GM12878 (cell line): ENCODE measurements at regions not wholly inside any gene's neighbourhood (a gene's known extent, or its start where the extent isn't known, plus 50 kb on each side); places are given as distances from the start of the nearest gene placed in this dataset.

Source experiments
- CEBPB ChIP-seq, 2 experiments: fragments of 150-350 bp in 1 of 2; IDR thresholded peaks; 2 replicates each; pipeline ENCODE4 v1.6.1; 2012 to 2014; ENCODE audit warnings: low read depth in 2 of 2, low read length in 2 of 2, borderline replicate concordance in 1 of 2, inconsistent platforms in 1 of 2
- CREM ChIP-seq: IDR thresholded peaks from 2 replicates; pipeline ENCODE4 v1.6.1; 2014; ENCODE audit warnings: antibody characterized with exemption, low read depth
- ESRRA ChIP-seq: IDR thresholded peaks from 2 replicates; pipeline ENCODE4 v1.6.1; 2012; ENCODE audit warnings: mild to moderate bottlenecking, low read length, improper control_type of control experiment
- FOXK2 ChIP-seq: fragments of 450-650 bp; IDR thresholded peaks from 2 replicates; pipeline ENCODE4 v1.6.1; 2017; ENCODE audit warnings: mild to moderate bottlenecking, moderate library complexity
- KDM1A ChIP-seq: fragments of 200-600 bp; sonication (generic); IDR thresholded peaks from 2 replicates; pipeline ENCODE4 v1.6.1; 2016; ENCODE audit warnings: borderline replicate concordance
- LARP7 ChIP-seq: fragments of 450-650 bp; IDR thresholded peaks from 2 replicates; pipeline ENCODE4 v1.6.1; 2017; ENCODE audit warnings: mild to moderate bottlenecking
- POLR2A ChIP-seq: IDR thresholded peaks from 2 replicates; pipeline ENCODE4 v1.6.1; 2011; ENCODE audit warnings: low read depth, mild to moderate bottlenecking, low read length
- RFX5 ChIP-seq: IDR thresholded peaks from 2 replicates; pipeline ENCODE4 v1.6.1; 2011; ENCODE audit warnings: low read depth, low read length, improper control_type of control experiment
- SPI1 ChIP-seq: IDR thresholded peaks from 2 replicates; pipeline ENCODE4 v1.6.1; 2011; ENCODE audit warnings: low read depth, mild to moderate bottlenecking, low read length, moderate library complexity, borderline replicate concordance; ENCODE audit not compliant: insufficient read depth
- YY1 ChIP-seq: IDR thresholded peaks from 2 replicates; pipeline ENCODE4 v1.6.1; 2011; ENCODE audit warnings: low read depth, mild to moderate bottlenecking, low read length
- TF ChIP-seq, protein P1 (sequence below), 3 experiments: IDR thresholded peaks in 2 of 3; conservative IDR thresholded peaks in 1 of 3; 2 replicates each; pipeline ENCODE4 v1.5.1; 2011; ENCODE audit warnings: low read depth in 3 of 3, low read length in 3 of 3, mild to moderate bottlenecking in 3 of 3, control low read depth in 2 of 3, moderate library complexity in 2 of 3, inconsistent platforms in 1 of 3, mixed read lengths in 1 of 3; ENCODE audit not compliant: control insufficient read depth in 2 of 3, insufficient read depth in 1 of 3; ENCODE audit errors: extremely low read depth in 1 of 3
- TF ChIP-seq, protein P2 (sequence below): fragments of 450-650 bp; formaldehyde crosslinking; IDR thresholded peaks from 2 replicates; pipeline ENCODE4 v1.4.0; 2022; ENCODE audit warnings: mild to moderate bottlenecking, moderate library complexity
- TF ChIP-seq, protein P3 (sequence below): fragments of 150-350 bp; IDR thresholded peaks from 2 replicates; pipeline ENCODE4 v1.6.1; 2016; ENCODE audit warnings: low read depth, low read length
- TF ChIP-seq, protein P4 (sequence below): IDR thresholded peaks from 2 replicates; pipeline ENCODE4 v1.6.1; 2011; ENCODE audit warnings: low read depth, low read length, improper control_type of control experiment, borderline replicate concordance

DNA sequence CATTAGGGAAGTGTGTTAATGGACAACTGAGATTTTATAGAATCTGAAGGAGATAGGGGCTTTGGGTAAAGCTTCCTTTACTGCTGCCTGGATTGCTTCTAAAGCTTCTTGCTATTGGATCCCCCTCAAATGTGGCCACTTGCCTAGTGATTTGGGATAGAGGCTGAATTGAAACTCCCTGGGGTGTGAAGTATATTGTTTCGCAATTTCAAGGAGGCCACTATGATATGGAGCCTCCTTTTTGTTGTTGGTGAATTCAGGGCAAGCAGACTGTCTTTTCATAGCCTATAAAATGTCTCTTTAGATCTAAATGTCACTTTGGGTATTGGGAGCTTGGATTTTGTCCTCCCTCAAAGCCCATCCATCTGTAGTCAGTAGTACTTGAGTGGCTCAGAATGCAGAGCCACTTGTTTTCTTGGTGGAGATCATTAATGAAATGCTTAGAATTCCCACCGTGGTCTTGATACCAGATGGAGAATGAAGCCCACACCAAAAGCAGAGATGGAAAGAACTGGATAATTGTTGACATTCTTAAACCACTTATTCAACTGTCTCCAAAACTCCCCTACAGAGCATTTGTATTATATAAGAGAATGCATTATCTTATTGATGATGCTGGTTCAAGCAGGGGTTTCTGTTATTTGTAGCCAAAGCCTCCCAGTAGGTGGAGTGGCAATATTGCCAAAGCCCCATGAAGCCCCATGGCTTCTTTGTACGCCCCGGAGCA is 144.3 kb upstream of the KCNE2 start:
- TF ChIP-seq, protein P1, sequence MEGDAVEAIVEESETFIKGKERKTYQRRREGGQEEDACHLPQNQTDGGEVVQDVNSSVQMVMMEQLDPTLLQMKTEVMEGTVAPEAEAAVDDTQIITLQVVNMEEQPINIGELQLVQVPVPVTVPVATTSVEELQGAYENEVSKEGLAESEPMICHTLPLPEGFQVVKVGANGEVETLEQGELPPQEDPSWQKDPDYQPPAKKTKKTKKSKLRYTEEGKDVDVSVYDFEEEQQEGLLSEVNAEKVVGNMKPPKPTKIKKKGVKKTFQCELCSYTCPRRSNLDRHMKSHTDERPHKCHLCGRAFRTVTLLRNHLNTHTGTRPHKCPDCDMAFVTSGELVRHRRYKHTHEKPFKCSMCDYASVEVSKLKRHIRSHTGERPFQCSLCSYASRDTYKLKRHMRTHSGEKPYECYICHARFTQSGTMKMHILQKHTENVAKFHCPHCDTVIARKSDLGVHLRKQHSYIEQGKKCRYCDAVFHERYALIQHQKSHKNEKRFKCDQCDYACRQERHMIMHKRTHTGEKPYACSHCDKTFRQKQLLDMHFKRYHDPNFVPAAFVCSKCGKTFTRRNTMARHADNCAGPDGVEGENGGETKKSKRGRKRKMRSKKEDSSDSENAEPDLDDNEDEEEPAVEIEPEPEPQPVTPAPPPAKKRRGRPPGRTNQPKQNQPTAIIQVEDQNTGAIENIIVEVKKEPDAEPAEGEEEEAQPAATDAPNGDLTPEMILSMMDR (IDR thresholded peaks at IDR 0.05 in 2 of 3, conservative IDR thresholded peaks at IDR 0.05 in 1 of 3; ENCODE audit: control insufficient read depth in 2 of 3, extremely low read depth in 1 of 3, insufficient read depth in 1 of 3, low read depth in 3 of 3, low read length in 3 of 3), result no peak
- TF ChIP-seq, protein P2, sequence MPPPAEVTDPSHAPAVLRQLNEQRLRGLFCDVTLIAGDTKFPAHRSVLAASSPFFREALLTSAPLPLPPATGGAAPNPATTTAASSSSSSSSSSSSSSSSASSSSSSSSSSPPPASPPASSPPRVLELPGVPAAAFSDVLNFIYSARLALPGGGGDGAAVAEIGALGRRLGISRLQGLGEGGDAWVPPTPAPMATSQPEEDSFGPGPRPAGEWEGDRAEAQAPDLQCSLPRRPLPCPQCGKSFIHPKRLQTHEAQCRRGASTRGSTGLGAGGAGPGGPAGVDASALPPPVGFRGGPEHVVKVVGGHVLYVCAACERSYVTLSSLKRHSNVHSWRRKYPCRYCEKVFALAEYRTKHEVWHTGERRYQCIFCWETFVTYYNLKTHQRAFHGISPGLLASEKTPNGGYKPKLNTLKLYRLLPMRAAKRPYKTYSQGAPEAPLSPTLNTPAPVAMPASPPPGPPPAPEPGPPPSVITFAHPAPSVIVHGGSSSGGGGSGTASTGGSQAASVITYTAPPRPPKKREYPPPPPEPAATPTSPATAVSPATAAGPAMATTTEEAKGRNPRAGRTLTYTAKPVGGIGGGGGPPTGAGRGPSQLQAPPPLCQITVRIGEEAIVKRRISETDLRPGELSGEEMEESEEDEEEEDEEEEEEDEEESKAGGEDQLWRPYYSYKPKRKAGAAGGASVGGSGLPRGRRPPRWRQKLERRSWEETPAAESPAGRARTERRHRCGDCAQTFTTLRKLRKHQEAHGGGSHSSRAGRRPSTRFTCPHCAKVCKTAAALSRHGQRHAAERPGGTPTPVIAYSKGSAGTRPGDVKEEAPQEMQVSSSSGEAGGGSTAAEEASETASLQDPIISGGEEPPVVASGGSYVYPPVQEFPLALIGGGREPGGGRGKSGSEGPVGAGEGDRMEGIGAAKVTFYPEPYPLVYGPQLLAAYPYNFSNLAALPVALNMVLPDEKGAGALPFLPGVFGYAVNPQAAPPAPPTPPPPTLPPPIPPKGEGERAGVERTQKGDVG (CRISPR knock-in tag), result no peak
- TF ChIP-seq YY1 (no peak), POLR2A (no peak), ESRRA (no peak), RFX5 (no peak), SPI1 (no peak), LARP7 (no peak), CEBPB (IDR thresholded peaks at IDR 0.05; ENCODE audit: borderline replicate concordance in 1 of 2, low read depth in 2 of 2, low read length in 2 of 2) (no peak), CREM (no peak), KDM1A (no peak), FOXK2 (no peak)
- TF ChIP-seq, protein P3, sequence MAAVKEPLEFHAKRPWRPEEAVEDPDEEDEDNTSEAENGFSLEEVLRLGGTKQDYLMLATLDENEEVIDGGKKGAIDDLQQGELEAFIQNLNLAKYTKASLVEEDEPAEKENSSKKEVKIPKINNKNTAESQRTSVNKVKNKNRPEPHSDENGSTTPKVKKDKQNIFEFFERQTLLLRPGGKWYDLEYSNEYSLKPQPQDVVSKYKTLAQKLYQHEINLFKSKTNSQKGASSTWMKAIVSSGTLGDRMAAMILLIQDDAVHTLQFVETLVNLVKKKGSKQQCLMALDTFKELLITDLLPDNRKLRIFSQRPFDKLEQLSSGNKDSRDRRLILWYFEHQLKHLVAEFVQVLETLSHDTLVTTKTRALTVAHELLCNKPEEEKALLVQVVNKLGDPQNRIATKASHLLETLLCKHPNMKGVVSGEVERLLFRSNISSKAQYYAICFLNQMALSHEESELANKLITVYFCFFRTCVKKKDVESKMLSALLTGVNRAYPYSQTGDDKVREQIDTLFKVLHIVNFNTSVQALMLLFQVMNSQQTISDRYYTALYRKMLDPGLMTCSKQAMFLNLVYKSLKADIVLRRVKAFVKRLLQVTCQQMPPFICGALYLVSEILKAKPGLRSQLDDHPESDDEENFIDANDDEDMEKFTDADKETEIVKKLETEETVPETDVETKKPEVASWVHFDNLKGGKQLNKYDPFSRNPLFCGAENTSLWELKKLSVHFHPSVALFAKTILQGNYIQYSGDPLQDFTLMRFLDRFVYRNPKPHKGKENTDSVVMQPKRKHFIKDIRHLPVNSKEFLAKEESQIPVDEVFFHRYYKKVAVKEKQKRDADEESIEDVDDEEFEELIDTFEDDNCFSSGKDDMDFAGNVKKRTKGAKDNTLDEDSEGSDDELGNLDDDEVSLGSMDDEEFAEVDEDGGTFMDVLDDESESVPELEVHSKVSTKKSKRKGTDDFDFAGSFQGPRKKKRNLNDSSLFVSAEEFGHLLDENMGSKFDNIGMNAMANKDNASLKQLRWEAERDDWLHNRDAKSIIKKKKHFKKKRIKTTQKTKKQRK, result no peak
- TF ChIP-seq, protein P4, sequence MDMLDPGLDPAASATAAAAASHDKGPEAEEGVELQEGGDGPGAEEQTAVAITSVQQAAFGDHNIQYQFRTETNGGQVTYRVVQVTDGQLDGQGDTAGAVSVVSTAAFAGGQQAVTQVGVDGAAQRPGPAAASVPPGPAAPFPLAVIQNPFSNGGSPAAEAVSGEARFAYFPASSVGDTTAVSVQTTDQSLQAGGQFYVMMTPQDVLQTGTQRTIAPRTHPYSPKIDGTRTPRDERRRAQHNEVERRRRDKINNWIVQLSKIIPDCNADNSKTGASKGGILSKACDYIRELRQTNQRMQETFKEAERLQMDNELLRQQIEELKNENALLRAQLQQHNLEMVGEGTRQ, result no peak
